ENCODE measurements at regions not wholly inside any gene's neighbourhood (a gene's known extent, or its start where the extent isn't known, plus 50 kb on each side); places are given as distances from the start of the nearest gene placed in this dataset.

DNA sequence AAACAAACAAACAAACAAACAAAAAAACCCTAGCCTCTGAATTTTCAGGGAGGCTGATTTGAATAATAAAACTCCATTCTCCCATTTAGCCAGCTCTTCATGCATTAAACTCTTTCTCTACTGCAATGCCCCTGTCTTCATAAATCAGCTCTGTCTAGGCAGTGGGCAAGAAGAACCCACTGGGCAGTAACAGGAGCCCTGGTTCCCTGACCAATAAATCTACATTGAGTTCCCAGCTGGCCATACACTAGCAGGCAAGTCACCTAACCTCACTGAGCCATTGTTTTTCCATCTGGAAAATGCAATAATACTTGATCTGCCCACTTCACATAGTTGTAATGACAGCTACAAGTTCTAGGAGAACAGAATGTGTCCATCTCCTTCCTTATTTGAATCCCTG lies 57.6 kb upstream of the YPEL5 start:
- H3K9me3 Mint-ChIP-seq (ENCODE audit: unreplicated experiment) = no peaks in the 10 kb centered on the region
- Histone ChIP-seq H3K9ac (ENCODE audit: low read length) (no peak overlapping the region), H3K79me2 (ENCODE audit: insufficient read depth, low read length) (no peaks in the 10 kb centered on the region), H3K4me3 (ENCODE audit: insufficient read depth, low read depth, low read length) (no peak overlapping the region), H3K27me3 (ENCODE audit: insufficient read depth, low read length) (peaks cover 25% of the 10 kb centered on the region), H3K4me2 (ENCODE audit: low read length) (no peak overlapping the region), H3K36me3 (ENCODE audit: insufficient read depth, low read length) (no peaks in the 10 kb centered on the region), H3K27ac (ENCODE audit: low read depth, low read length) (no peak overlapping the region), H3K9me3 (ENCODE audit: insufficient read depth, low read depth, low read length) (no peaks in the 10 kb centered on the region), H4K20me1 (ENCODE audit: insufficient read depth, low read length) (no peaks in the 10 kb centered on the region), H2AFZ (ENCODE audit: low read depth, low read length) (no peak overlapping the region), H3K4me1 (ENCODE audit: insufficient read depth, low read length) (no peaks in the 10 kb centered on the region)
- H3K27ac Mint-ChIP-seq (ENCODE audit: unreplicated experiment) = no peak overlapping the region
- no peak for TF ChIP-seq EZH2 (IDR thresholded peaks at IDR 0.05; ENCODE audit: insufficient read depth, low read length)
- TF ChIP-seq, protein P1, sequence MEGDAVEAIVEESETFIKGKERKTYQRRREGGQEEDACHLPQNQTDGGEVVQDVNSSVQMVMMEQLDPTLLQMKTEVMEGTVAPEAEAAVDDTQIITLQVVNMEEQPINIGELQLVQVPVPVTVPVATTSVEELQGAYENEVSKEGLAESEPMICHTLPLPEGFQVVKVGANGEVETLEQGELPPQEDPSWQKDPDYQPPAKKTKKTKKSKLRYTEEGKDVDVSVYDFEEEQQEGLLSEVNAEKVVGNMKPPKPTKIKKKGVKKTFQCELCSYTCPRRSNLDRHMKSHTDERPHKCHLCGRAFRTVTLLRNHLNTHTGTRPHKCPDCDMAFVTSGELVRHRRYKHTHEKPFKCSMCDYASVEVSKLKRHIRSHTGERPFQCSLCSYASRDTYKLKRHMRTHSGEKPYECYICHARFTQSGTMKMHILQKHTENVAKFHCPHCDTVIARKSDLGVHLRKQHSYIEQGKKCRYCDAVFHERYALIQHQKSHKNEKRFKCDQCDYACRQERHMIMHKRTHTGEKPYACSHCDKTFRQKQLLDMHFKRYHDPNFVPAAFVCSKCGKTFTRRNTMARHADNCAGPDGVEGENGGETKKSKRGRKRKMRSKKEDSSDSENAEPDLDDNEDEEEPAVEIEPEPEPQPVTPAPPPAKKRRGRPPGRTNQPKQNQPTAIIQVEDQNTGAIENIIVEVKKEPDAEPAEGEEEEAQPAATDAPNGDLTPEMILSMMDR (IDR thresholded peaks at IDR 0.05; ENCODE audit: insufficient read depth, low read depth, low read length) = no peak
- H3K36me3 Mint-ChIP-seq (ENCODE audit: low read depth, unreplicated experiment) = no peaks in the 10 kb centered on the region
- DNase-seq (ENCODE audit: low read depth) (no peak), FAIRE-seq (no peak)
- H3K27me3 Mint-ChIP-seq (ENCODE audit: low read depth, unreplicated experiment) = peaks cover 22% of the 10 kb centered on the region
- no peaks in the 10 kb centered on the region for H3K4me1 Mint-ChIP-seq (ENCODE audit: low read depth, unreplicated experiment)
- H3K4me3 Mint-ChIP-seq (ENCODE audit: unreplicated experiment) = no peak overlapping the region

DNA sequence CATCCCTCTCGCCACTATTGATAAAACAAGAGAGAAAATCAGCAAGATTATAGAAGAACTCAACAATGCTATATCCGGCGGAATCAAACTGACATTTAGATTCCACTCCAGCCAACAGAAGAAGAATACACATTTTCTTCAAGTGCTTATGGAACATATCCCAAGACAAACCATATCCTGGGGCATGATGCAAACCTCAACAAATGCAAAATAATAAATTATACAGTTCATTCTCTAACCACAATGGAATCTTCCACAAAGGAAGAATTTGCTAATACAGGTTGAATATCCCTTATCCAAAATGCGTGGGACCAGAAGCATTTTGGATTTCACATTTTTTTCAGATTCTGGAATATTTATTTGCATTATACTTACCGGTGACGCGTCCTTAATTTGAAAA lies 51.4 kb upstream of the YPEL5 start:
- Mint-ChIP-seq H3K36me3 (ENCODE audit: low read depth, unreplicated experiment) (no peaks in the 10 kb centered on the region), H3K4me1 (ENCODE audit: low read depth, unreplicated experiment) (no peaks in the 10 kb centered on the region), H3K27ac (ENCODE audit: unreplicated experiment) (no peak overlapping the region), H3K4me3 (ENCODE audit: unreplicated experiment) (no peak overlapping the region), H3K9me3 (ENCODE audit: unreplicated experiment) (no peaks in the 10 kb centered on the region), H3K27me3 (ENCODE audit: low read depth, unreplicated experiment) (peaks cover 24% of the 10 kb centered on the region)
- Histone ChIP-seq H2AFZ (ENCODE audit: low read depth, low read length) (no peak overlapping the region), H3K9me3 (ENCODE audit: insufficient read depth, low read depth, low read length) (no peaks in the 10 kb centered on the region), H3K4me1 (ENCODE audit: insufficient read depth, low read length) (no peaks in the 10 kb centered on the region), H3K4me2 (ENCODE audit: low read length) (no peak overlapping the region), H3K27me3 (ENCODE audit: insufficient read depth, low read length) (peaks cover 6% of the 10 kb centered on the region), H3K4me3 (ENCODE audit: insufficient read depth, low read depth, low read length) (no peak overlapping the region), H3K79me2 (ENCODE audit: insufficient read depth, low read length) (no peaks in the 10 kb centered on the region), H3K9ac (ENCODE audit: low read length) (no peak overlapping the region), H3K27ac (ENCODE audit: low read depth, low read length) (no peak overlapping the region), H3K36me3 (ENCODE audit: insufficient read depth, low read length) (no peaks in the 10 kb centered on the region), H4K20me1 (ENCODE audit: insufficient read depth, low read length) (no peaks in the 10 kb centered on the region)
- FAIRE-seq = no peak
- TF ChIP-seq EZH2 (IDR thresholded peaks at IDR 0.05; ENCODE audit: insufficient read depth, low read length) = no peak
- TF ChIP-seq, protein P1 (IDR thresholded peaks at IDR 0.05; ENCODE audit: insufficient read depth, low read depth, low read length) = no peak
- DNase-seq (ENCODE audit: low read depth) = peak; percentile 82

DNA sequence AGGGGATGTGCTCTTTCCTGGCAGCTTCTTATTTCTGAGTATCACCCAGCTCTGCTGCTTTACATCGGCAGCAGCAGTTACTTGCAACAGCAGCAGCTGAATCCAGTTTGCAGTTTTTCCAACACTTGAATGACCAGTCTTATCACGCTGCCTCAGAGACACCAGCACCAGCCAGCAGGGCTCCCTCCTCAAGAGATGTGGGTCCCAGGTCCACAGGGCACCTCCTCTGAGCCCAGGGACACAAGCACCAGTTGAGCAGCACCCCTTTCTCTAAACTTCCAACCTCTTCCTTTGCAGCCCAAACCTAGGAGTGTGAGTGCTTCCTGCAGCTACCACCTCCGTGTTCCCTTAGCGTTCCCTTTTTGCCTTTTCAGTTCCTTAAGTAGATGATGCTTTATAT lies 50.4 kb upstream of the YPEL5 start:
- H3K27ac ChIP-seq (ENCODE audit: low read depth, low read length) = no peak overlapping the region
- no peaks in the 10 kb centered on the region for H4K20me1 ChIP-seq (ENCODE audit: insufficient read depth, low read length)
- no peak overlapping the region for H3K9ac ChIP-seq (ENCODE audit: low read length)
- no peaks in the 10 kb centered on the region for H3K9me3 ChIP-seq (ENCODE audit: insufficient read depth, low read depth, low read length)
- FAIRE-seq = no peak
- no peak overlapping the region for H2AFZ ChIP-seq (ENCODE audit: low read depth, low read length)
- no peaks in the 10 kb centered on the region for H3K36me3 Mint-ChIP-seq (ENCODE audit: low read depth, unreplicated experiment)
- H3K4me2 ChIP-seq (ENCODE audit: low read length) = no peak overlapping the region
- no peak overlapping the region for H3K27ac Mint-ChIP-seq (ENCODE audit: unreplicated experiment)
- no peaks in the 10 kb centered on the region for H3K36me3 ChIP-seq (ENCODE audit: insufficient read depth, low read length)
- no peak for TF ChIP-seq EZH2 (IDR thresholded peaks at IDR 0.05; ENCODE audit: insufficient read depth, low read length)
- TF ChIP-seq, protein P1 (IDR thresholded peaks at IDR 0.05; ENCODE audit: insufficient read depth, low read depth, low read length) = no peak
- H3K4me3 Mint-ChIP-seq (ENCODE audit: unreplicated experiment) = no peak overlapping the region
- H3K27me3 ChIP-seq (ENCODE audit: insufficient read depth, low read length) = peaks cover 7% of the 10 kb centered on the region
- no peaks in the 10 kb centered on the region for H3K4me1 Mint-ChIP-seq (ENCODE audit: low read depth, unreplicated experiment)
- no peak for DNase-seq (ENCODE audit: low read depth)
- no peaks in the 10 kb centered on the region for H3K79me2 ChIP-seq (ENCODE audit: insufficient read depth, low read length)
- H3K27me3 Mint-ChIP-seq (ENCODE audit: low read depth, unreplicated experiment) = peaks cover 23% of the 10 kb centered on the region
- H3K9me3 Mint-ChIP-seq (ENCODE audit: unreplicated experiment) = no peaks in the 10 kb centered on the region
- no peak overlapping the region for H3K4me3 ChIP-seq (ENCODE audit: insufficient read depth, low read depth, low read length)
- no peaks in the 10 kb centered on the region for H3K4me1 ChIP-seq (ENCODE audit: insufficient read depth, low read length)

Measured in astrocyte (in vitro differentiated cells and primary cell).